A549 (cell line): ENCODE measurements at regions not wholly inside any gene's neighbourhood (a gene's known extent, or its start where the extent isn't known, plus 50 kb on each side); places are given as distances from the start of the nearest gene placed in this dataset.

ENCODE experiments used
- ATAC-seq, 2 experiments: fragments of 200-7000 bp in 1 of 2; fragments of >200 bp in 1 of 2; cut with Nextera tagmentation in 1 of 2; cut with Tn5 transposase in 1 of 2; 3 replicates each; pipeline versions ENCODE4 v1.8.0 to v1.9.1; 2018 to 2020; ENCODE audit warnings: mild to moderate bottlenecking in 1 of 2, moderate library complexity in 1 of 2
- CTCF ChIA-PET: fragments of 300-600 bp; sonication (Branson Sonifier 250); formaldehyde crosslinking; extraction: SDS; loops from one replicate; lab custom pipeline; 2021; ENCODE audit warnings: antibody characterized with exemption, inconsistent platforms; lab: Yijun Ruan, JAX
- POLR2A ChIA-PET: fragments of 350-600 bp; formaldehyde crosslinking; extraction: SDS; loops from one replicate; lab custom pipeline; 2021; ENCODE audit warnings: antibody characterized with exemption, inconsistent platforms; lab: Yijun Ruan, JAX
- DNase-seq, 2 experiments: peaks; one replicate each; pipeline versions ENCODE4 v3.0.0 to v3.0.0-alpha.2; 2011 to 2016; ENCODE audit warnings: low read depth in 1 of 2, low spot score in 1 of 2
- FAIRE-seq: peaks from 2 replicates; lab custom pipeline; 2011; peaks lifted over from hg19 to GRCh38; lab: Jason Lieb, UNC
- H3K27ac ChIP-seq, 2 experiments: fragments of >200 bp; sonication (Bioruptor Twin); formaldehyde crosslinking; 3 replicates each; pipeline ENCODE4 v1.5.1; 2016 to 2017
- H3K4me1 ChIP-seq: fragments of >200 bp; sonication (Bioruptor Twin); formaldehyde crosslinking; 3 replicates; pipeline ENCODE4 v1.6.1; 2016
- H3K4me2 ChIP-seq: fragments of >200 bp; sonication (Bioruptor Twin); formaldehyde crosslinking; 3 replicates; pipeline ENCODE4 v1.6.1; 2016
- H3K4me3 ChIP-seq: fragments of >200 bp; sonication (Bioruptor Twin); formaldehyde crosslinking; 3 replicates; pipeline ENCODE4 v1.5.1; 2016
- H3K9me3 ChIP-seq: fragments of >200 bp; sonication (Bioruptor Twin); formaldehyde crosslinking; 3 replicates; pipeline ENCODE4 v1.6.1; 2016
- CBX2 ChIP-seq: fragments of 200-600 bp; sonication (generic); IDR thresholded peaks from 2 replicates; pipeline ENCODE4 v1.6.1; 2016; ENCODE audit warnings: low read depth, mild to moderate bottlenecking, borderline replicate concordance
- CHD2 ChIP-seq: fragments of 150-350 bp; IDR thresholded peaks from 2 replicates; pipeline ENCODE4 v1.6.1; 2014; ENCODE audit warnings: low read length; ENCODE audit not compliant: partially characterized antibody
- CHD4 ChIP-seq: fragments of 200-600 bp; sonication (generic); IDR thresholded peaks from 2 replicates; pipeline ENCODE4 v1.6.1; 2016; ENCODE audit warnings: antibody characterized with exemption, mild to moderate bottlenecking, borderline replicate concordance
- HDAC2 ChIP-seq: fragments of 200-600 bp; sonication (generic); IDR thresholded peaks from 2 replicates; pipeline ENCODE4 v1.6.1; 2016
- HOXB13 ChIP-seq: fragments of 250-450 bp; sonication (Bioruptor Pico); IDR thresholded peaks from 2 replicates; pipeline ENCODE4 v1.5.0; 2020; ENCODE audit warnings: low read depth, mild to moderate bottlenecking, moderate library complexity
- MAFK ChIP-seq: fragments of 450-650 bp; IDR thresholded peaks from 2 replicates; pipeline ENCODE4 v1.6.1; 2014; ENCODE audit not compliant: partially characterized antibody
- MAZ ChIP-seq: fragments of 150-350 bp; IDR thresholded peaks from 2 replicates; pipeline ENCODE4 v1.6.1; 2014; ENCODE audit warnings: antibody characterized with exemption, low read depth, low read length, borderline replicate concordance
- NR3C1 ChIP-seq: fragments of >200 bp; sonication (Bioruptor Twin); formaldehyde crosslinking; IDR thresholded peaks from 3 replicates; pipeline ENCODE4 v1.6.1; 2017
- POLR2A ChIP-seq: IDR thresholded peaks from 2 replicates; pipeline ENCODE4 v1.6.1; 2012; ENCODE audit warnings: mild to moderate bottlenecking, low read length
- RAD21 ChIP-seq, 2 experiments: fragments of >200 bp in 1 of 2; sonication (Bioruptor Twin) in 1 of 2; formaldehyde crosslinking in 1 of 2; IDR thresholded peaks in 1 of 2; conservative IDR thresholded peaks in 1 of 2; 2 replicates in 1 of 2; 3 replicates in 1 of 2; pipeline ENCODE4 v1.6.1; 2012 to 2018; ENCODE audit warnings: inconsistent platforms in 1 of 2
- SMC3 ChIP-seq: fragments of >200 bp; sonication (Bioruptor Twin); formaldehyde crosslinking; IDR thresholded peaks from 3 replicates; pipeline ENCODE4 v1.6.1; 2018; ENCODE audit warnings: inconsistent platforms
- SREBF2 ChIP-seq: fragments of 450-650 bp; IDR thresholded peaks from 2 replicates; pipeline ENCODE4 v1.6.1; 2014; ENCODE audit warnings: mild to moderate bottlenecking, moderate library complexity
- TP53 ChIP-seq: fragments of 250-450 bp; sonication (Bioruptor Pico); IDR thresholded peaks from 2 replicates; pipeline ENCODE4 v1.5.0; 2021; ENCODE audit warnings: mild to moderate bottlenecking, moderate library complexity
- ZFP36 ChIP-seq: fragments of 450-650 bp; IDR thresholded peaks from 2 replicates; pipeline ENCODE4 v1.6.1; 2014; ENCODE audit warnings: borderline replicate concordance; ENCODE audit not compliant: partially characterized antibody
- ZSCAN20 ChIP-seq: fragments of 250-450 bp; sonication (Bioruptor Pico); IDR thresholded peaks from 2 replicates; pipeline ENCODE4 v1.8.0; 2022; ENCODE audit warnings: mild to moderate bottlenecking, moderate library complexity
- WGBS: methylation state at CpG from one replicate; pipeline ENCODE4 v1.1.6; 2017; ENCODE audit errors: missing lambda C conversion rate; 5-methylcytosine and 5-hydroxymethylcytosine counted together
- TF ChIP-seq, protein P1 (sequence below): fragments of >200 bp; sonication (Bioruptor Twin); formaldehyde crosslinking; IDR thresholded peaks from 3 replicates; pipeline ENCODE4 v1.5.1; 2016
- TF ChIP-seq, protein P2 (sequence below): fragments of 200-600 bp; sonication (generic); IDR thresholded peaks from 2 replicates; pipeline ENCODE4 v1.6.1; 2016; ENCODE audit warnings: antibody characterized with exemption, mild to moderate bottlenecking, moderate library complexity
- TF ChIP-seq, protein P3 (sequence below): fragments of 250-450 bp; sonication (Bioruptor Pico); IDR thresholded peaks from 2 replicates; pipeline ENCODE4 v1.5.0; 2020; ENCODE audit warnings: low read depth, mild to moderate bottlenecking, moderate library complexity
- TF ChIP-seq, protein P4 (sequence below): fragments of 250-450 bp; sonication (Bioruptor Pico); IDR thresholded peaks from 2 replicates; pipeline ENCODE4 v1.5.0; 2021; ENCODE audit warnings: mild to moderate bottlenecking, moderate library complexity, borderline replicate concordance
- TF ChIP-seq, protein P5 (sequence below): fragments of 450-650 bp; IDR thresholded peaks from 2 replicates; pipeline ENCODE4 v1.6.1; 2014; ENCODE audit warnings: antibody characterized with exemption
- TF ChIP-seq, protein P6 (sequence below): fragments of >200 bp; sonication (Bioruptor Twin); formaldehyde crosslinking; IDR thresholded peaks from 3 replicates; pipeline ENCODE4 v1.6.1; 2016
- TF ChIP-seq, protein P7 (sequence below): IDR thresholded peaks from 2 replicates; pipeline ENCODE4 v1.6.1; 2012
- TF ChIP-seq, protein P8 (sequence below): fragments of >200 bp; sonication (Bioruptor Twin); formaldehyde crosslinking; IDR thresholded peaks from 2 replicates; pipeline ENCODE4 v1.6.1; 2016

DNA sequence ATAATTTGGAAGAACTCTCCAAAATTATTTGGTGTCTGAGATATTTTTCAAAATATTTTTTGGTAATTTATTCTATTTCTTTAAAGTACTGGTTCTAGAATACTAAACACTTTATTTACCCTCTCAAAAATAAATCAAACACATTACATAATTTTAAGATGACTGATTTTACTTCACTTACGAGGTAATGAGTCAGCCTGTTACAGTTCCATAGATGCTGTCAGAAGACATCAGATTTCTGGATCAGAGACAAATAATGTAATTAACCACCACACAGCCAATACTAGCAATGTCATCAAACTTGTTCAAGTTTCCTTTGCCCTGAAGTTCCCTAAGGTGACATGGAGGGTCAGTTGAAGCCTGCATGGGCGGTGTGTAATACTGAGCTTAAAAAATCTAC is 106.1 kb upstream of the CDH9 start (continued):
- no peak for TF ChIP-seq MAFK
- TF ChIP-seq, protein P1, sequence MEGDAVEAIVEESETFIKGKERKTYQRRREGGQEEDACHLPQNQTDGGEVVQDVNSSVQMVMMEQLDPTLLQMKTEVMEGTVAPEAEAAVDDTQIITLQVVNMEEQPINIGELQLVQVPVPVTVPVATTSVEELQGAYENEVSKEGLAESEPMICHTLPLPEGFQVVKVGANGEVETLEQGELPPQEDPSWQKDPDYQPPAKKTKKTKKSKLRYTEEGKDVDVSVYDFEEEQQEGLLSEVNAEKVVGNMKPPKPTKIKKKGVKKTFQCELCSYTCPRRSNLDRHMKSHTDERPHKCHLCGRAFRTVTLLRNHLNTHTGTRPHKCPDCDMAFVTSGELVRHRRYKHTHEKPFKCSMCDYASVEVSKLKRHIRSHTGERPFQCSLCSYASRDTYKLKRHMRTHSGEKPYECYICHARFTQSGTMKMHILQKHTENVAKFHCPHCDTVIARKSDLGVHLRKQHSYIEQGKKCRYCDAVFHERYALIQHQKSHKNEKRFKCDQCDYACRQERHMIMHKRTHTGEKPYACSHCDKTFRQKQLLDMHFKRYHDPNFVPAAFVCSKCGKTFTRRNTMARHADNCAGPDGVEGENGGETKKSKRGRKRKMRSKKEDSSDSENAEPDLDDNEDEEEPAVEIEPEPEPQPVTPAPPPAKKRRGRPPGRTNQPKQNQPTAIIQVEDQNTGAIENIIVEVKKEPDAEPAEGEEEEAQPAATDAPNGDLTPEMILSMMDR, result no peak
- TF ChIP-seq, protein P2, sequence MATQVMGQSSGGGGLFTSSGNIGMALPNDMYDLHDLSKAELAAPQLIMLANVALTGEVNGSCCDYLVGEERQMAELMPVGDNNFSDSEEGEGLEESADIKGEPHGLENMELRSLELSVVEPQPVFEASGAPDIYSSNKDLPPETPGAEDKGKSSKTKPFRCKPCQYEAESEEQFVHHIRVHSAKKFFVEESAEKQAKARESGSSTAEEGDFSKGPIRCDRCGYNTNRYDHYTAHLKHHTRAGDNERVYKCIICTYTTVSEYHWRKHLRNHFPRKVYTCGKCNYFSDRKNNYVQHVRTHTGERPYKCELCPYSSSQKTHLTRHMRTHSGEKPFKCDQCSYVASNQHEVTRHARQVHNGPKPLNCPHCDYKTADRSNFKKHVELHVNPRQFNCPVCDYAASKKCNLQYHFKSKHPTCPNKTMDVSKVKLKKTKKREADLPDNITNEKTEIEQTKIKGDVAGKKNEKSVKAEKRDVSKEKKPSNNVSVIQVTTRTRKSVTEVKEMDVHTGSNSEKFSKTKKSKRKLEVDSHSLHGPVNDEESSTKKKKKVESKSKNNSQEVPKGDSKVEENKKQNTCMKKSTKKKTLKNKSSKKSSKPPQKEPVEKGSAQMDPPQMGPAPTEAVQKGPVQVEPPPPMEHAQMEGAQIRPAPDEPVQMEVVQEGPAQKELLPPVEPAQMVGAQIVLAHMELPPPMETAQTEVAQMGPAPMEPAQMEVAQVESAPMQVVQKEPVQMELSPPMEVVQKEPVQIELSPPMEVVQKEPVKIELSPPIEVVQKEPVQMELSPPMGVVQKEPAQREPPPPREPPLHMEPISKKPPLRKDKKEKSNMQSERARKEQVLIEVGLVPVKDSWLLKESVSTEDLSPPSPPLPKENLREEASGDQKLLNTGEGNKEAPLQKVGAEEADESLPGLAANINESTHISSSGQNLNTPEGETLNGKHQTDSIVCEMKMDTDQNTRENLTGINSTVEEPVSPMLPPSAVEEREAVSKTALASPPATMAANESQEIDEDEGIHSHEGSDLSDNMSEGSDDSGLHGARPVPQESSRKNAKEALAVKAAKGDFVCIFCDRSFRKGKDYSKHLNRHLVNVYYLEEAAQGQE, result no peak
- TF ChIP-seq, protein P3, sequence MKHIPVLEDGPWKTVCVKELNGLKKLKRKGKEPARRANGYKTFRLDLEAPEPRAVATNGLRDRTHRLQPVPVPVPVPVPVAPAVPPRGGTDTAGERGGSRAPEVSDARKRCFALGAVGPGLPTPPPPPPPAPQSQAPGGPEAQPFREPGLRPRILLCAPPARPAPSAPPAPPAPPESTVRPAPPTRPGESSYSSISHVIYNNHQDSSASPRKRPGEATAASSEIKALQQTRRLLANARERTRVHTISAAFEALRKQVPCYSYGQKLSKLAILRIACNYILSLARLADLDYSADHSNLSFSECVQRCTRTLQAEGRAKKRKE (CRISPR knock-in tag), result no peak
- no peak for TF ChIP-seq ZSCAN20
- TF ChIP-seq, protein P4, sequence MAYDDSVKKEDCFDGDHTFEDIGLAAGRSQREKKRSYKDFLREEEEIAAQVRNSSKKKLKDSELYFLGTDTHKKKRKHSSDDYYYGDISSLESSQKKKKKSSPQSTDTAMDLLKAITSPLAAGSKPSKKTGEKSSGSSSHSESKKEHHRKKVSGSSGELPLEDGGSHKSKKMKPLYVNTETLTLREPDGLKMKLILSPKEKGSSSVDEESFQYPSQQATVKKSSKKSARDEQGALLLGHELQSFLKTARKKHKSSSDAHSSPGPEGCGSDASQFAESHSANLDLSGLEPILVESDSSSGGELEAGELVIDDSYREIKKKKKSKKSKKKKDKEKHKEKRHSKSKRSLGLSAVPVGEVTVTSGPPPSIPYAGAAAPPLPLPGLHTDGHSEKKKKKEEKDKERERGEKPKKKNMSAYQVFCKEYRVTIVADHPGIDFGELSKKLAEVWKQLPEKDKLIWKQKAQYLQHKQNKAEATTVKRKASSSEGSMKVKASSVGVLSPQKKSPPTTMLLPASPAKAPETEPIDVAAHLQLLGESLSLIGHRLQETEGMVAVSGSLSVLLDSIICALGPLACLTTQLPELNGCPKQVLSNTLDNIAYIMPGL (CRISPR knock-in tag), result no peak

DNA sequence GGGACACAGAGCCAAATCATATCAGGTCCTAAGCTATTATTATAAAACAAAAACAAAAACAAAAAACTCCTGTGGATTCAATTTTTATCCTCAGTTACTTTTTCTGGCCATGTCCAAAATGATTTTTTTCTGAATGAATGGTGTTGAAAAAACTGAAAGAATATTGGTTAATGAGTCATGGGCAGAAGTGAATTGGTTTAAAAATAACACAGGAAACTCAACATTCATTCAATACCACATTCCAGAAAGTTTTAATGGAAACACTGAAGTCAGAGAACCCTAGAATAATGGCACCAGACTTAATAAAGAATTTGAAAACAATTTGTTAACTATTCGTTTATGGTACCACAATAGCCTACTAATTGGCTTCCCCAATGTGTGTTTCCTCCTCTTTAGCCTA is 102.4 kb upstream of the CDH9 start:
- Histone ChIP-seq H3K4me3 (no peak overlapping the region), H3K4me2 (no peak overlapping the region), H3K27ac (no peak overlapping the region), H3K9me3 (no peaks in the 10 kb centered on the region), H3K4me1 (no peaks in the 10 kb centered on the region)
- TF ChIP-seq SREBF2 (no peak), NR3C1 (no peak), SMC3 (no peak), CHD2 (no peak)
- TF ChIP-seq, protein P5, sequence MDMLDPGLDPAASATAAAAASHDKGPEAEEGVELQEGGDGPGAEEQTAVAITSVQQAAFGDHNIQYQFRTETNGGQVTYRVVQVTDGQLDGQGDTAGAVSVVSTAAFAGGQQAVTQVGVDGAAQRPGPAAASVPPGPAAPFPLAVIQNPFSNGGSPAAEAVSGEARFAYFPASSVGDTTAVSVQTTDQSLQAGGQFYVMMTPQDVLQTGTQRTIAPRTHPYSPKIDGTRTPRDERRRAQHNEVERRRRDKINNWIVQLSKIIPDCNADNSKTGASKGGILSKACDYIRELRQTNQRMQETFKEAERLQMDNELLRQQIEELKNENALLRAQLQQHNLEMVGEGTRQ, result no peak
- TF ChIP-seq, protein P3 (CRISPR knock-in tag), result no peak
- ATAC-seq (no peak), DNase-seq (no peak), FAIRE-seq (no peak)
- POLR2A ChIA-PET, result no interaction called here
- 18% methylated on average over 1 of the region's 1 CpG for WGBS
- CTCF ChIA-PET, result no interaction called here

DNA sequence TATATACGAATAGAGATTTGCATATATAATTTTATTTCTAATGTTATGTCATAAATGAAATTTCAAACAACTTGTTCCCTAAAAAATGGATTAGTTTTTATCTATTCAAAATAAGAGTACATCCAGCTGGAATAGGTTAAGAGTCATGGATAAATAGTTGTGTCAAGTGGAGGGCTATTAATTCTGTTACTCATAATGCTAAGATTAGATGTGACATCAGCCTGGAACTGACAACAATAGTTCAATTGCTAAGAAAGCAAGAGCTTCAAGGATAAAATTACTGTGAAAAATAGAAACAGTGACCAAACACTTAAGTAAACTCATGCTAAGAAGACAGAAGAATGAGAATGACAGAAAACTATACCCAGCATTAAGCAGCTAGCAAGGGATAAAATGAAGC is 92.2 kb upstream of the CDH9 start:
- DNase-seq (no peak), FAIRE-seq (peak; percentile 49), ATAC-seq (no peak)
- H3K4me2 ChIP-seq, result no peak overlapping the region
- no peak overlapping the region for H3K27ac ChIP-seq
- ChIA-PET CTCF (interaction anchor here (1.0 kb wide), 1 partner anchor 76 kb away, joined by 3 read pairs; no protein-coding TSS in a partner anchor), POLR2A (no interaction called here)
- WGBS, result 37% methylated on average over 1 of the region's 1 CpG
- H3K4me3 ChIP-seq, result no peak overlapping the region
- no peaks in the 10 kb centered on the region for H3K9me3 ChIP-seq
- no peaks in the 10 kb centered on the region for H3K4me1 ChIP-seq
- TF ChIP-seq MAZ (no peak), CBX2 (no peak), ZFP36 (no peak), NR3C1 (no peak), RAD21 (conservative IDR thresholded peaks at IDR 0.05 in 1 of 2, IDR thresholded peaks at IDR 0.05 in 1 of 2) (no peak), HOXB13 (CRISPR knock-in tag) (no peak), CHD4 (no peak), TP53 (no peak), POLR2A (no peak), HDAC2 (no peak)
- TF ChIP-seq, protein P6, sequence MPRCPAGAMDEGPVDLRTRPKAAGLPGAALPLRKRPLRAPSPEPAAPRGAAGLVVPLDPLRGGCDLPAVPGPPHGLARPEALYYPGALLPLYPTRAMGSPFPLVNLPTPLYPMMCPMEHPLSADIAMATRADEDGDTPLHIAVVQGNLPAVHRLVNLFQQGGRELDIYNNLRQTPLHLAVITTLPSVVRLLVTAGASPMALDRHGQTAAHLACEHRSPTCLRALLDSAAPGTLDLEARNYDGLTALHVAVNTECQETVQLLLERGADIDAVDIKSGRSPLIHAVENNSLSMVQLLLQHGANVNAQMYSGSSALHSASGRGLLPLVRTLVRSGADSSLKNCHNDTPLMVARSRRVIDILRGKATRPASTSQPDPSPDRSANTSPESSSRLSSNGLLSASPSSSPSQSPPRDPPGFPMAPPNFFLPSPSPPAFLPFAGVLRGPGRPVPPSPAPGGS, result no peak
- TF ChIP-seq, protein P7, sequence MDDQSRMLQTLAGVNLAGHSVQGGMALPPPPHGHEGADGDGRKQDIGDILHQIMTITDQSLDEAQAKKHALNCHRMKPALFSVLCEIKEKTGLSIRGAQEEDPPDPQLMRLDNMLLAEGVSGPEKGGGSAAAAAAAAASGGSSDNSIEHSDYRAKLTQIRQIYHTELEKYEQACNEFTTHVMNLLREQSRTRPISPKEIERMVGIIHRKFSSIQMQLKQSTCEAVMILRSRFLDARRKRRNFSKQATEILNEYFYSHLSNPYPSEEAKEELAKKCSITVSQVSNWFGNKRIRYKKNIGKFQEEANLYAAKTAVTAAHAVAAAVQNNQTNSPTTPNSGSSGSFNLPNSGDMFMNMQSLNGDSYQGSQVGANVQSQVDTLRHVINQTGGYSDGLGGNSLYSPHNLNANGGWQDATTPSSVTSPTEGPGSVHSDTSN, result no peak
- TF ChIP-seq, protein P8, sequence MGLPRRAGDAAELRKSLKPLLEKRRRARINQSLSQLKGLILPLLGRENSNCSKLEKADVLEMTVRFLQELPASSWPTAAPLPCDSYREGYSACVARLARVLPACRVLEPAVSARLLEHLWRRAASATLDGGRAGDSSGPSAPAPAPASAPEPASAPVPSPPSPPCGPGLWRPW, result no peak
